GM21619 (cell line): ENCODE measurements at regions not wholly inside any gene's neighbourhood (a gene's known extent, or its start where the extent isn't known, plus 50 kb on each side); places are given as distances from the start of the nearest gene placed in this dataset.

ENCODE experiments used
- ATAC-seq: cut with Tn5 transposase; IDR thresholded peaks from one replicate; pipeline ENCODE4 v1.9.1; 2021; ENCODE audit not compliant: unreplicated experiment

DNA sequence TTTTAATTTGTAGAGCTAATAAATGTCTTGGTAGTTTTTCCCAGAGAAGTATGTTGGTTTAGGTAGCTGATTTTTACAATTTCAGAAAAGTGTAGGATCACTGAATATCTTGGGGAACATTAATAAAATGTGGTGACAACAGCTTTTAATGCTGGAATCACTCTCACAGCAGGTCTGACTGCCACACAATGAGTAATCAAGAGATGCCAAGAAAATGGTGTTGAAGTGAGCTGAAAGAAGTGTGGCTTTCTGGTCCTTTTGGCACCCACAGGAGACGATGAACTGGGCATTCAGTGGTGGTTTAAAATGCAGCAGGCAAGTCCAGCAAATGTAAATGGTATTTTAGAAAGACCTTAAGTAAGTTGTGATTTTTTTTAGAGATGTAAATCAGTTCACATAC lies 175.8 kb downstream of the CBLN2 start:
- no peak for ATAC-seq

DNA sequence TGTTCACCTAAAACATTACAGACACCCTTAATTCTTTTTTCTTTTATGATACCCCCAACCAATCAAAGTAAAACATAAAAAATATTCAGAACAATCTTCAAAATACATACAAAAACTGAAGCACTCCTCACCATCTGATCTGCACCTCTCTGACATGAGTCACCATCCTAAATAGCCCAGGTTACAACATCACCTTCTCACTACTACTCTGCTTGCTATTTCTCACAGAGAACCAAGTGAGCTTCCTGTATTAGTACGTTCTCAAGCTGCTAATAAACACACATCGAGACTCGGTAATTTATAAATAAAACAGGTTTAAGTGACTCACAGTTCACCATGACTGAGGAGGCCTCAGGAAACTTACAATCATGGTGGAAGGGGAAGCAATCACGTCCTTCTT lies 183.5 kb downstream of the CBLN2 start:
- ATAC-seq: no peak

DNA sequence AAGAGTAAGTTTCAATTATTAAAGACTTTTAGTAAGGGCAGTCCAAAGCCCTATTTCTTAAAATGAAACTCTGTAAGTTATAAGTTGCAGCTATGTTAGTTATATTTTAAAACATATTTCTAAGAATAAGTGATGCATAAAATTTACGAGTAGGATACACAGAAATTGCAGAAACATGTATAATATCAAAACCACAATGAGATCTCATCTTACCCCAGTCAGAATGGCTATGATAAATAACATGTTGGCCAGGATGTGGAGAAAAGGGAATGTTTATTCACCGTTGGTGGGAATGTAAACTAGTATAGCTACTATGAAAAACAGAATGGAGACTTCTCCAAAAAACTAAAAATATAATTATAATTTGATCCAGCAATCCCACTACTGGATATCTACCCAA lies 201.2 kb downstream of the CBLN2 start:
- no peak for ATAC-seq

DNA sequence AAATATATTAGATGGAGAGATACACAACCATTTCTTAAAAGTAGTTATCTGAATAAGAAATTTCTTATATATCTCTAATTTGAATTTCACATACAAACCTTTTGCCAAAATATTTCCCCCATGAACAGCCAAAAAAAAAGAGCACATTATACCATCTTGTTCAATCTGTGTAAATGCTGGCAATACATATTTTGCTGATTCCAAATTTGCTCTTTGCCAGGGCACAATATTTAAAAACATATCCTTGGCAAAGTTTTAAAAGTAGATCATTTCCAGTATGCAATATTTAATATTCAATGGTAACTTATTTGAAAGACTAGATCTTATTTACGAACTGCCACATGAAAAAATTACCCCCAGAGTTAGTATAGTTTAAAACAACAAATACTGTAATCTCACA lies 204.2 kb downstream of the CBLN2 start:
- no peak for ATAC-seq

DNA sequence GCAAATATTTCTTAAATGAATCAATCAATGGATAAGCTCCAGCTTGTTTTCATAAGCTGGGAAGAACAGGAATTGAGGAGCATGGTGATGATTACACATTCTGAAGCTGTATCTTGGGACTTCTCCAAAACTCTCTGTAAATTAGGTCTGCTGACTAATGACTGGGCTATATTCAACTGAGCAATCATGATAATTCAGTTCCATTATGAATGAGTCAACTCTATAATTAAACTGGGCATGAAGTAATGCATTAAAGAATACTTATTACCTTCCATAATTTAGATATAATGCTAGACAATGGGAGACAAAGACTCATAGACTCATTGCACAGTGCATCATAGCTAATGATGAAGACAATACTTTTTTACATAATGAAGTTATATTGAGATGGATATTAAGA lies 207.4 kb downstream of the CBLN2 start:
- ATAC-seq: no peak

DNA sequence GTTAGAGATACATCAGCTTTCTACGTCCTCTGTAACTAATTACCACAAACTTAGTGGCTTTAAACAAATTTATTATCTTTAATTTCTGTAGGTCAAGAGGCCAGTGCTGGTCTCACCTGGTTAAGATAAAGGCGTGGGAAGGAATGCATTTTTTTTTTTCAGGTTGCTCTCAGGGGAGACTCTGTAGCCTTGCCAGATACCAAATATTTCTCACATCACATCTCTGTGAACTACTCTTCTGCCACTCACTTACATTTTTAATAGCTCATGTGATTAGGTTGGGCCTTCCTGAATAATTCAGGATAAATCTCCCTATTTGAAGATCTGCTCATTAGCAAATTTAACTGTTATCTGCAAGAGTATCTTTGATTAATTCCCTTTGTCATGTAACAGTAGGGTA lies 214.6 kb downstream of the CBLN2 start:
- ATAC-seq: no peak

DNA sequence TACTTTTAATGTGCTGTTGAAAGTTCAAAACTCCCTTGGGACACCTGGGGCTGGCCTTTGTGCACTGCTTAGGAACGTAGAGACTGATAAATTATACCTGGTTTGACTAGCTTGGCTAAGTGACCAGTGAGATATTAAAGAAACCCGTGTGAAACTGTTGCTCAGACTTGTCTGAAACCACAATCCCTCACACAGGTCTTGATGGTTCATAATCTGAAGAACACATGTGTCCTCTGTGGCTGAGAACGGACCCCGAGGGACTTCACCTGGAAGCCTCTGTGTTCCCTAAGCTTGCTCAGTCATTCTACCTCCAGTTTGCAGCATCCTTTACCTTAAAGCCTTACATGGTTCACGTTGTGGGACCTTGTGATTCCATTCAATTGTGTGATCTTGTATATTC lies 218.8 kb downstream of the CBLN2 start:
- ATAC-seq: peak; percentile 64

DNA sequence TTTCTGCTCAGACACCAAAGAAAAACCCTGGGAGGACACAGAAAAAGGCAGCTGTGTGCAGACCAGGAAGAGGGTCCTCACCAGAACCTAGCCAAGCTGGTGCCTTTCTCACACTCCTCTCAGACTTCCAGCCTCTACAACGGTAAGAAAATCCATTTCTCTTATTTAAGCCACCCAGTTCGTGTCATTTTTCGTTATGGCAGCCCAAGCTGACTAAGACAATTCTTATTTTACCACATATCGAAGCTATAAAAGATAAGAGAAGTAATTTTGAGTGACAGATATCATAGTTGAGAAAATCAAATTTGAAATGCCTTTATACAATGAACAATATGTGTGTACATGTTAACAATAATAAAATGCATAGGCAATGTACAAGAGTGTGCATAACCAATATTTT lies 219.5 kb downstream of the CBLN2 start:
- no peak for ATAC-seq

DNA sequence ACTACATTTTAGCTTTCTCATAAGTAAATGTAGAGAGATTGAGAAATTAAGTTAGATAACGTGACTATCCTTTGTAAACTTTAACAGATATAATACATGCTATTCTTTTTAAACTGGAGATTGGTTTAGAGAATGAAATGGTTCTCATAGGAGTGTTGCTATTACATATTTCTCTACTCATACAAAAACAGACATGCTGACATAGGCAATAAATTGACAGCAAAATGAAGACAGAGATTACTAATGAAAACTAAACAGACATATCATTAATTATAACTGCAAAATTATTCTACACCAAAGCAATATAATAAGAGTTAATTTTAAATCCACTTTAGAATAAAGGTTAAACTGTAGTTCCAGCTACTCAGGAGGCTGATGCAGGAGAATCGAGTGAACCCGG lies 227.6 kb downstream of the CBLN2 start:
- ATAC-seq: no peak

DNA sequence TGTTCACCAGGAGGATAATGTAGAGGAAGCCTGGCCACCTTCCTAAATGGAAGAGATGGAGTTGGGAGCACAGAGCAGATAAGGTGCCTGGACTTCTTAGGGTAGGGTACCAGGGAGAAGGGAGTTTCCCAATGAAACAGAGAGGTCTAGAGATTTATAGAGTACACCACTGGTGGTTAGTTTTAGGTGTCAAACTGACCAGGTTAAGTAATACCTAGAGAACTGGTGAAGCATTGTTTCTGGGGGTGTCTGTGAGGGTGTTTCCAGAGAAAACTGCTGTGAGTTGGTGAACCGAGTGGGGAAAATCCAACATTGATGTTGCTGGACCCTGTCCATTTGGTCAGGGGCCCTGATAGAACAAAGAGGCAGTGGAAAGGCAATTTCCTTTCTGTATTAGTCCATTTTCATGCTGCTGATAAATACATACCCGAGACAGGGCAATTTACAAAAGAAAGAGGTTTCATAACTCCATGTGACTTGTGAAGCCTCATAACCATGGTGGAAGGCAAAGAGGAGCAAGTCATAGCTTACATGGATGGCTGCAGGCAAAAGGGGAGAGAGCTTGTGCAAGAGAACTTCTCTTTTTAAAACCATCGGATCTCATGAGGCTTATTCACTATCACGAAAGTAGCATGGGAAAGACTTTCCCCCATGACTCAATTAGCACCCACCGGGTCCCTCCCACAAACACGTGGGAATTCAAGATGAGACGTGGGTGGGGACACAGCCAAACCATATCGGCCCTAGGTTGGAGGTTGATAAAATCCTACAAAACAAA lies 260.8 kb downstream of the CBLN2 start:
- ATAC-seq: no peak

DNA sequence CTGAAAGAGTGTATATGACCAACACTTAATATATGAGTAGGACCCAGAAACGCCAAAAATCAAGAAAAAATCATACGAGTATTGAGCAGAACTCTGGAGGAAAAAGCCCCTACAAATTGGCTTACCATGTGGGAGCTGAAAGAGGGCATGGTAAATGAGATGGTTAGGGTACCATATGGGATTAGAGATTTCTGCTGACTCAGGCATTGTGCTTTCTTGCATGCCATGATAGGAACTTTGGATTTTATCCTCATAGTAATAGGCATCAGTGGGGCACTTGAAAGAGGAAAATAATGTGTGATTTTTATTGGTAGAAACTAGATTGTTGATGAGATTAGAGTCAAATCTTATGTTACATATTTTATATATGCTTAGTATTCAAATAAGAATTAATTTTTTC lies 271.1 kb downstream of the CBLN2 start:
- ATAC-seq: no peak

DNA sequence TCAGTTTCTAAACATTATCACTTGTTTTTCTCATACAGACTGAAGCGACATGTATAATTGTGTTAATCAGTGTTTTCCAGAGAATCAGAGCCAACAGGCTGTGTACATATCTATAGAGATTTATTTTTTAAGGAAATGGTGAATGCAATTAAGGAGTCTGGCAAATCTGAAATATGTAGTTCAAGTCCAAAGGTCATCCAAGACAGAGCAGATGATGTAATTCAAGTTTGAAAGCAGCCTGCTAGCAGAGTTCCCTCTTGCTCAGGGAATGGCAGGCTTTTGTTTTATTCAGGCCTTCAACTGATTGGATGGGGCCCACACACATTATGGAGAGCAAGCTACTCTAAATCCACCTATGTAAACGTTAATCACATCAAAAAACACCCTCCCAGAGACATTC lies 282.6 kb downstream of the CBLN2 start:
- ATAC-seq: no peak

DNA sequence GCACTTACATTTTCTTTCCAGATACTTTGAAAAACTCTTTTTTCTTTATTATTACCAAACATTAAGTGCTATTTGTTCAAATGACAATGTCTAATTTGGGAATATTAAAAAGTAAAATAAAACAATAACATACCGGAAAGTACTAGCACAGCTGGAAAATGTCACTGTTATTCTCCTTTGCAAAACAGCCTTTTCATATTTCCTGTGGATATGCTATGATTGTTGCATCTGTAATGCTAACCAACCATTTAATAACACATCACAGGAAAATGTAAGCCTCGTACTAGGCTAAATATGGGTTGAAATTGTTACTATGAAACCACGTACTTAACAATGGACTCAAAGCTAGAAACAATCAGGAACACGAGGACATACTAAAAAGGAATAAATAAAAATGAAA lies 298.1 kb downstream of the CBLN2 start:
- ATAC-seq: no peak

DNA sequence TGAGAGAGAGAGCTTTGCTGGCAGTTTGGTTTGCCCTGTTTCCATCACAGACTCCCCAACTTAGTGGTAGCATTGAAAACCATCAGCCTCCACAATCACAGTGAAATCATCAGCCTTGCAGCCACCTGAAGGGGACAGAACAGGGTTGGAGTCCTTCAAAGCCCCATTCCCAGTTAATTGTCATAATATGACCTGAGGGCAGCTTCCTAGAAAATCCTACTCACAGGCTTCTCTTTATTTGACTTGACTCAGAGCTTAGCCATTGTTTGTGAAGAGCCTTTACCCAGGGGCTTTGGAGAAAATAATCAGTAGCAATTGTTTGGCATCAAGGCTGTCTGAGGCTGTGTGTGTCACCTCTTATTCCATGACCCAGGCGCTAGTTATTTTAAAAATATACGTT lies 308.7 kb downstream of the CBLN2 start:
- ATAC-seq: no peak

DNA sequence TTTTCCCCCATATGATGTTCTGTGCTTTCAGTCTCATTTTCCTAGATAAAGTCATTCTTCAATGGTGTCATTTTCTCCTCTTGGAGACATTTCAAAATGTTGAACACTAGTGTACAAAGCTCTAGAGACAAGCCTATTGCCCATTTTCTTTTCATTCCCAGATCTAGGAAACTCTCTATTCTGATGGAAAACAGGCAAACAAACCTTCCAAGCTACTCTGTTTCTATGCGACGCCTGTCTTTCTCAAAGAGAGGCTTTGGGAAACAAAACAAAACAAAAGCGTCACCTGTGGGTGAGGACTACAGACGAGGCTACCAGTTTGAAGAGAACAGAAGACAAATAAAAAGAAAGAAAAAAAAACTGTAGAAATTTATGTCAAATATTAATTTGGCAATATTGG lies 311.0 kb downstream of the CBLN2 start:
- no peak for ATAC-seq

DNA sequence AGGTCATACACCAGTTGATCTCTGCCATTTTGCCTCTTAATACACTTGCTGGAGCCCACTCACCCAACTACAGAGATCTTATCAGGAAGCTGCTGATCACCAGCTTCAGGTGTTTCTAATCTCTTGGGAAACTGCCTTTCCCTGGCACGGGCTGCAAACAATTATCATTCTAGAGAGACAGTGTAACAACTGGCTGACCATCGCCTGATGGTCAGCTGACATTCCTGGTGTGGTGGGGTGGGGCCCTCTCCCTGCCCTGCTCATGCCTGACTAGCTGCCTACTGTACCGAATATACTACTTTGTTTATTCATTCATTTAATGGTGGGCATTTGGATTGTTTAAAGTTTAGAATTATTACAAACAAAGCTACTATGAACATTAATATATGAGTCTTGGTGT lies 311.5 kb downstream of the CBLN2 start:
- no peak for ATAC-seq

DNA sequence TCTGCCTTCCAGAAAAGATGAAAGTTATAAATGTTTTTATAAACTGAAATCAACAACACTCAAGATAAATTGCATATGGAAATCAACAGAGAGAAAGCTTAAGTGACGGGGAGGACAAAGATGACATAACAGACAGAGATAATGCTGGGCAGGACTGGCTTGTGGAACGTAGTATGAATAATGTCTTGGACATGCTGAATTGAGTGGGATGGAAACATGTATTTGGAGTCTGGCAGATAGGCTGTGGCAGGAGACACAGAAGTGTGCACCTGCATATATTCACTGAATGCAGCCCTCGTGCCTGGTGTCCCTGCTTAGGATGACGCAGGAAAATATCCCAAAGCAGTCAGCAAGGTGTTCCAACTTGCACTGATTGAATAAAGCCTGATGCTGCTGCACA lies 318.2 kb downstream of the CBLN2 start:
- ATAC-seq: no peak

DNA sequence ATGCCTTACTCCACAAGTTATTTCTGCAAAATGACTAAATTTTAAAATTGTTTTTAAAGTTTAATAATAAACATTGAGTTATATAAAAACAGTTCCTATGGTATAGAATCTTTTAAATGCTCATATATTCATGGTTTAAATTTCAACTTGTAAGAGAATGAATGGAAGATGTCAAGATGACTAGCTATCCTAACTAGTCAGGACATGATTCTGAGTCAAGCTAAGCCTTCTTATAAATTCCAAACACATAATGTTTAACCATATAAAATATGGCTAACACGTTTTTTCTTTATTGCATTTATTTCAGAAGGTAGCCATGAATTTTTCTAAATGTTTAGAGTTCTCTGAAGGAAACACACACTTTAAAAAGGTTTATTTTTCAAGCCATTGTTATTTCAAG lies 320.4 kb downstream of the CBLN2 start:
- ATAC-seq: no peak

DNA sequence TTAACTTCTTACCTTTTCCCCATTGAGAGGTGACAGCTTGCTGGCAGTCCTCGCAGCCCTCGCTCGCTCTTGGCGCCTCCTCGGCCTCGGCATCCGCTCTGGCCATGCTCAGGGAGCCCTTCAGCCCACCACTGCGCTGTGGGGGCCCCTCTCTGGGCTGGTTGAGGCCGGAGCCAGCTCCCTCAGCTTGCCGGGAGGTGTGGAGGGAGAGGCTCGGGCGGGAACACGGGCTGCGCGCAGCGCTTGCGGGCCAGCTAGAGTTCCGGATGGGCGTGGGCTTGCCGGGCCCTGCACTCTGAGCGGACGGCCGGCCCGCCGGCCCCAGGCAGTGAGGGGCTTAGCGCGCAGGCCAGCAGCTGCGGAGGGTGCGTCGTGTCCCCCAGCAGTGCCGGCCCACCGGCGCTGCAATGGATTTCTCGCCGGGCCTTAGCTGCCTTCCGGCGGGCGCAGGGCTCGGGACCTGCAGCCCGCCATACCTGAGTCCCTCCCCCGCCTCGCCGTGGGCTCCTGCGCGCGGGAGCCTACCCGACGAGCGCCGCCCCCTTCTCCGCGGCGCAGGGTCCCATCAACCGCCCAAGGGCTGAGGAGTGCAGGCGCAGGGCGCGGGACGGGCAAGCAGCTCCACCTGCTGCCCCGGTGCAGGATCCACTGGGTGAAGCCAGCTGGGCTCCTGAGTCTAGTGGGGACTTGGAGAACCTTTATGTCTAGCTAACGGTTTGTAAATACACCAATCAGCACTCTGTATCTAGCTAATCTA lies 335.0 kb downstream of the CBLN2 start:
- no peak for ATAC-seq

DNA sequence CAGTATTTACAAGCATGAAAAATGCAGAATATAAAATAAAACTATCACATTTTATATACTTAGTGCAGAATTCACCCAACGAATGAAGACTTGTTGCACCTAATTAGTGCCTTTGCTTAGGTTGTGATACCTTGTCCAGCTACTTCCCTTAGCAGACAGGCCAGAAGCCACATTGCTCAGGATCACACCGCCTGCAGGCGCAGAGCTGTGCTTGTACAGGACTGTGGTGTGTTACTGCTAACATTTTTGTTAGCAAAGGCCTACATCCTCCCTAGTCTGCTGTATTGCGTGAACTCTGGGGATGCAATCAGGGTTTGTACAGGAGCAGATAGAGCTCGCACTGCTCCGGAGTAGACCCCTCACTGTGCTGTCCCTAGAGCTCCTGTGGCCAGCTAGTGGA lies 336.9 kb downstream of the CBLN2 start:
- ATAC-seq: no peak

DNA sequence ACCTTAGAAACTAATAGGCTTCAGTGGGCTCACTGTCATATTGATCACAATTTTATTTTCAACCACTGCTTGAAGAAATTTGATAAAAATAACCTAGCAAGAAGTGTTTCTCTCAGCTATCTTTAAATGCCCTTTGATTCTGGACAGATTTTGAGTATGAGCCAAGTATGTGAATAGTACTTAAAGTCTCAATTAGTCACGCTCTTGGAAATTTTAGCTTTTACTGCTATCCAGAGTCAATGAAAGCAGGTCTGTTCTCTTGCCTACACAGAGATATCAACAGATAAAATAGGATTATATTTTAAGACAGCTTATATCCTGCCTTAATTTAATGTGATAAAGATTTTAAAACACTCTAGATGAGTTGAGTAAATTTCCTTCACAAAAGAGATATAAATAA lies 337.3 kb downstream of the CBLN2 start:
- ATAC-seq: no peak

DNA sequence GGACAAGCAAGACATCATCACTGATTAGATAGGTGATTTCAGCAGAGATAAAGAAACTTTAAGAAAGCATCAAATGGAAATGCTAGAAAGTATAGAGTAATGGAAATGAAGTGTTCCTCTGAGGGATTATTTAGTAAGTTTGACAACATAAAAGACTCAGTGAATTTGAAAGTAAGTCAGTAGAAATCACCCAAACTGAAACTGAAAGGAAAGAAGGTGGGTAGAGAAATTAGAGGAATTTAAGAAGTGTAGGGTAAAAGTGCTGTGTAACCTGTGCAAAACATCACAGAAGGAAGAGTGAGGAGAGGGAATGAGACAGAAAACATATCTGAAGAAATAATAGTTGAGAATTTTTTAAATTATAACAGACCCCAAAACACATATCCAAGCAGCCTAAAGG lies 343.1 kb downstream of the CBLN2 start:
- peak; percentile 71 for ATAC-seq

DNA sequence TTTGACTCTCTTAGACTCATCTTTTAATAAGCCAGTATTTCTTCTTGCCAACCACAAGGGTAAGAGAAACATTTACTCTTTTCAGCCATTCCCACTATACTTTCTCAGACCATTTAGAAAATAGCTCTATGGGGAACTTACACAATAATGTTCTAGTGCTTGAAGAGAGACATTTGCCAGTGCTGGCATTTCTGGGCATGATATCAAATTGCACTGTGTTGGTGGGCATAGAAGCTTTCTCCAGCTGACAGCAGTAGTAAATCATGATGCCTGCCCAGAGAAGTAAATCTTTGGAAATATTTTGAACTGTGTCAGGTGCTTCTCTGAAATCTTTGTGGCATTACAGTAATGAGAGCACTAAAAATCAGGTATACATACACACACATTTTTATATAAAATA lies 346.6 kb downstream of the CBLN2 start:
- no peak for ATAC-seq
